ENCODE measurements at regions not wholly inside any gene's neighbourhood (a gene's known extent, or its start where the extent isn't known, plus 50 kb on each side); places are given as distances from the start of the nearest gene placed in this dataset.

DNA sequence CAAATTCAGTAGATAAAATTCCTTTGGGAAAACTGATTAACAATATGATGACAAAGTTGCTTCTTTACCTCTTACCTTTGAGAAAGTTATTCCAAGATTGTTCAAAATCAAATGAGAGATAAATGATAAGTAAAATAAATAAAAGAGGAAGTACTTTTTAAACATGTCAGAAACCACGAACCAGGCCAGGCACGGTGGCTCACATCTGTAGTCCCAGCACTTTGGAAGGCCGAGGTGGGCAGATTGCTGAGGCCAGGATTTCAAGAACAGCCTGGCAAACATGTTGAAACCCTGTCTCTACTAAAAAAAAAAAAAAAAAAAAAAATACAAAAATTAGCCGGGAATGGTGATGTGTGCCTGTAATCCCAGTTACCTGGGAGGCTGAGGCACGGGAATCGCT lies 296.6 kb downstream of the HGF start:
- no peak for TF ChIP-seq EZH2 (IDR thresholded peaks at IDR 0.05; ENCODE audit: low read length, missing control alignments)

DNA sequence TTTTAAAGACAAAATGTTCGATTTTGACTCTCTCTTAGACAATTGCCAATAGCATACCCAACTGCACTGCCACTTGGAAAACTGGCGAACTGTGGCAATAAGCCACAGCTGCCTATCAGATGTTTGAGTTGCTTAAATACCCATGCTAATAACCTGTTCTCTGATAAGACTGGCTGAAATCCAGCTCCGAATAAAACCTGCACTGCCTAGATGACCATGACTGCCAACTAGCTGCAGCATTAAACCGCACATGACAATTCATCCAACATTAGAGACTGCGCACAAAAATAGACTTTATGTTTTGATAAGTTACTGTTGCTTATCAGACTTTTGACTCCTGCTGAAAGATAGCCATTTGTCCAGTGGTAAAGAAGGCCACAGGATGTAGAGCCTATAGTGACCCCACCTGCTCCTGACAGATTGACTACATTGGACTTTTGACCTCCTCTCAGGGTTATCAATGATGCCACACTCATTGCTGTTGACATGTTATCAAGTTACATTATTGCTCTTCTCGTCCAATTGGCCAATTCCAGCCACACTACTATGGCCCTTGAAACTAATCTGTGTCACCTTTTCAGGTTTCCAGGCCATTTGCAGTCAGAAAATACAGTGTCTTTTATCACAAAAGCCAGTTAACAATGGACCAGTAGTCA lies 299.0 kb downstream of the HGF start:
- Histone ChIP-seq H3K9ac (ENCODE audit: insufficient read depth, low read length) (no peak overlapping the region), H3K36me3 (ENCODE audit: control insufficient read depth, insufficient read depth, low read length) (no peaks in the 10 kb centered on the region), H3K4me3 (replicated peaks in 1 of 4; ENCODE audit: control extremely low read depth in 1 of 4, insufficient read depth in 1 of 4, low read depth in 3 of 4, low read length in 4 of 4) (no peak overlapping the region), H3K27me3 (ENCODE audit: control insufficient read depth, insufficient read depth, low read length) (no peaks in the 10 kb centered on the region), H3K9me3 (ENCODE audit: control insufficient read depth, insufficient read depth, low read depth, low read length) (no peaks in the 10 kb centered on the region), H3K27ac (ENCODE audit: insufficient read depth, low read length) (no peak overlapping the region), H3K79me2 (ENCODE audit: control insufficient read depth, insufficient read depth, low read length) (no peaks in the 10 kb centered on the region), H4K20me1 (ENCODE audit: control insufficient read depth, extremely low read depth, insufficient read depth, low read length) (no peaks in the 10 kb centered on the region), H3K4me1 (ENCODE audit: control insufficient read depth, extremely low read depth, insufficient read depth, low read length) (no peaks in the 10 kb centered on the region), H2AFZ (ENCODE audit: low read length) (no peak overlapping the region), H3K4me2 (ENCODE audit: extremely low read depth, insufficient read depth, low read length) (no peak overlapping the region)
- no peak for DNase-seq (ENCODE audit: low read depth in 2 of 2)
- TF ChIP-seq EZH2 (IDR thresholded peaks at IDR 0.05; ENCODE audit: low read length, missing control alignments) = no peak
- TF ChIP-seq, protein P1, sequence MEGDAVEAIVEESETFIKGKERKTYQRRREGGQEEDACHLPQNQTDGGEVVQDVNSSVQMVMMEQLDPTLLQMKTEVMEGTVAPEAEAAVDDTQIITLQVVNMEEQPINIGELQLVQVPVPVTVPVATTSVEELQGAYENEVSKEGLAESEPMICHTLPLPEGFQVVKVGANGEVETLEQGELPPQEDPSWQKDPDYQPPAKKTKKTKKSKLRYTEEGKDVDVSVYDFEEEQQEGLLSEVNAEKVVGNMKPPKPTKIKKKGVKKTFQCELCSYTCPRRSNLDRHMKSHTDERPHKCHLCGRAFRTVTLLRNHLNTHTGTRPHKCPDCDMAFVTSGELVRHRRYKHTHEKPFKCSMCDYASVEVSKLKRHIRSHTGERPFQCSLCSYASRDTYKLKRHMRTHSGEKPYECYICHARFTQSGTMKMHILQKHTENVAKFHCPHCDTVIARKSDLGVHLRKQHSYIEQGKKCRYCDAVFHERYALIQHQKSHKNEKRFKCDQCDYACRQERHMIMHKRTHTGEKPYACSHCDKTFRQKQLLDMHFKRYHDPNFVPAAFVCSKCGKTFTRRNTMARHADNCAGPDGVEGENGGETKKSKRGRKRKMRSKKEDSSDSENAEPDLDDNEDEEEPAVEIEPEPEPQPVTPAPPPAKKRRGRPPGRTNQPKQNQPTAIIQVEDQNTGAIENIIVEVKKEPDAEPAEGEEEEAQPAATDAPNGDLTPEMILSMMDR (conservative IDR thresholded peaks at IDR 0.05 in 1 of 2, IDR thresholded peaks at IDR 0.05 in 1 of 2; ENCODE audit: low read depth in 1 of 2, low read length in 2 of 2) = no peak

More for the DNA sequence above, 296.6 kb downstream of the HGF start:
- Histone ChIP-seq H4K20me1 (ENCODE audit: control insufficient read depth, extremely low read depth, insufficient read depth, low read length) (no peaks in the 10 kb centered on the region), H3K4me1 (ENCODE audit: control insufficient read depth, extremely low read depth, insufficient read depth, low read length) (no peaks in the 10 kb centered on the region), H2AFZ (ENCODE audit: low read length) (no peak overlapping the region), H3K27me3 (ENCODE audit: control insufficient read depth, insufficient read depth, low read length) (no peaks in the 10 kb centered on the region), H3K9me3 (ENCODE audit: control insufficient read depth, insufficient read depth, low read depth, low read length) (no peaks in the 10 kb centered on the region), H3K27ac (ENCODE audit: insufficient read depth, low read length) (no peak overlapping the region), H3K4me2 (ENCODE audit: extremely low read depth, insufficient read depth, low read length) (no peak overlapping the region), H3K9ac (ENCODE audit: insufficient read depth, low read length) (no peak overlapping the region), H3K36me3 (ENCODE audit: control insufficient read depth, insufficient read depth, low read length) (no peaks in the 10 kb centered on the region), H3K4me3 (replicated peaks in 1 of 4; ENCODE audit: control extremely low read depth in 1 of 4, insufficient read depth in 1 of 4, low read depth in 3 of 4, low read length in 4 of 4) (no peak overlapping the region), H3K79me2 (ENCODE audit: control insufficient read depth, insufficient read depth, low read length) (no peaks in the 10 kb centered on the region)
- no peak for DNase-seq (ENCODE audit: low read depth in 2 of 2)

DNA sequence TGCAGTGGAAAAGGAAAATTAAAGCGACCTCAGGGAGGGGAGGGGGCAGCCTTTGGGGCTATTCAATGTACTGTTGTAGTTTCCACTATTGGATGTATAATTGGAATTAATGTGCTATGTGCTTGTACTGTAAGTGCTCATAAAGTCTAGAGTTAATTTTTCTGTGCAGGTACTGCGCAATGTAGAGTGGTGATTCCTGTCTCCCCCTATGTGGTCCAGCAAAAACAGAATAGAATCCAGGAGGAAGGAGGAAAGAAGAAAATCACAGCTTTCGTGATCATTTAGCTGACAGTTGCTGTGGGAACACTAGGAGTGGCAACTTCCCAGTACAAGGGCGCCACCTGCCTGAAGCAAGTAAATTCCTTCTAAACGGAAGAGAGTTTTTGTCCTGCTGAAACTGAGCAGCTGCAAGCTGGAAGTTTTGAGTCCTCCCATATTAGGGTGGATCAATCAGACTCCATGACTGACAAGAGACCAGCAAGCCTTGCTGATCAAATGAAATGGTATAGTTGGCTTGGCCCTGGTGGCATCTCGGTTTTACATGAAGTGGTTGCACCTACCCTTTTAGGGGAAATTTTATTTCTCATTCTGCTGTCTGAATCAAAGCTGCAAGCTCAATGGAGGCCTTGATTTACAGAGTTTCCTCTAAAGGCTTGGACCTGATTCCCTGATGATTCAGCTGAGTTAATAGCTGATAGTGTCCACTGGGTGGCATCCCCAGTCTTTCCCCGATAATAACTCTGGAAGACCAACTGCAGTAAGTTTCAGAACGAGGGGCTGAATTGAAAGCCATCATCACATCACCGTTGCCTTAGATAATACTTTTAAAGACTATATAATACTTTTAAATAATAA lies 299.8 kb downstream of the HGF start:
- Histone ChIP-seq H3K9me3 (ENCODE audit: control insufficient read depth, insufficient read depth, low read depth, low read length) (no peaks in the 10 kb centered on the region), H3K27me3 (ENCODE audit: control insufficient read depth, insufficient read depth, low read length) (no peaks in the 10 kb centered on the region), H4K20me1 (ENCODE audit: control insufficient read depth, extremely low read depth, insufficient read depth, low read length) (no peaks in the 10 kb centered on the region), H3K4me2 (ENCODE audit: extremely low read depth, insufficient read depth, low read length) (no peak overlapping the region), H3K79me2 (ENCODE audit: control insufficient read depth, insufficient read depth, low read length) (no peaks in the 10 kb centered on the region), H3K27ac (ENCODE audit: insufficient read depth, low read length) (no peak overlapping the region), H3K9ac (ENCODE audit: insufficient read depth, low read length) (no peak overlapping the region), H3K4me3 (replicated peaks in 1 of 4; ENCODE audit: control extremely low read depth in 1 of 4, insufficient read depth in 1 of 4, low read depth in 3 of 4, low read length in 4 of 4) (no peak overlapping the region), H3K36me3 (ENCODE audit: control insufficient read depth, insufficient read depth, low read length) (no peaks in the 10 kb centered on the region), H3K4me1 (ENCODE audit: control insufficient read depth, extremely low read depth, insufficient read depth, low read length) (no peaks in the 10 kb centered on the region), H2AFZ (ENCODE audit: low read length) (peak overlapping the region; percentile 45)
- TF ChIP-seq EZH2 (IDR thresholded peaks at IDR 0.05; ENCODE audit: low read length, missing control alignments) = no peak
- TF ChIP-seq, protein P1 (conservative IDR thresholded peaks at IDR 0.05 in 1 of 2, IDR thresholded peaks at IDR 0.05 in 1 of 2; ENCODE audit: low read depth in 1 of 2, low read length in 2 of 2) = peak; percentile 76 to 84
- peak; percentile 78 to 82 for DNase-seq (ENCODE audit: low read depth in 2 of 2)

All from fibroblast of lung (primary cell).